ACHN (cell line): ENCODE measurements at regions not wholly inside any gene's neighbourhood (a gene's known extent, or its start where the extent isn't known, plus 50 kb on each side); places are given as distances from the start of the nearest gene placed in this dataset.
"Not testable (repeated sequence)": the region's sequence is repeated elsewhere in the genome, so short reads cannot be mapped to it uniquely, and the experiment has no call there.

ENCODE experiments used
- DNase-seq: peaks from one replicate; pipeline ENCODE4 v3.0.0-alpha.2; 2015
- in situ Hi-C: cut with HindIII; loops from 2 replicates; pipeline ENCODE4 v1.10.0; 2017; ENCODE audit warnings: low sequenced_read_pairs, low pct_ligation_motif_present, low pct_unique_long_range_greater_than_20kb

DNA sequence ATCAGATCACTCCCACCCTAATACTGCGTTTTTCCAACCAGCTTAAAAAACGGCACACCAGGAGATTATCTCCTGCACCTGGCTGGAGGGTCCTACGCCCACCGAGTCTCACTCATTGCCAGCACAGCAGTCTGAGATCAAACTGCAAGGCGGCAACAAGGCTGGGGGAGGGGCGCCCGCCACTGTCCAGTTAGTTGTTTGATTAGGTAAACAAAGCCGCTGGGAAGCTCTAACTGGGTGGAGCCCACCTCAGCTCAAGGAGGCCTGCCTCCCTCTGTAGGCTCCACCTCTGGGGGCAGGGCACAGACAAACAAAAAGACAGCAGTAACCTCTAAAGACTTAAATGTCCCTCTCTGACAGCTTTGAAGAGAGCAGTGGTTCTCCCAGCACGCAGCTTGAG lies 463.0 kb upstream of the CADM1 start:
- DNase-seq, in situ Hi-C loops: not testable (repeated sequence)

DNA sequence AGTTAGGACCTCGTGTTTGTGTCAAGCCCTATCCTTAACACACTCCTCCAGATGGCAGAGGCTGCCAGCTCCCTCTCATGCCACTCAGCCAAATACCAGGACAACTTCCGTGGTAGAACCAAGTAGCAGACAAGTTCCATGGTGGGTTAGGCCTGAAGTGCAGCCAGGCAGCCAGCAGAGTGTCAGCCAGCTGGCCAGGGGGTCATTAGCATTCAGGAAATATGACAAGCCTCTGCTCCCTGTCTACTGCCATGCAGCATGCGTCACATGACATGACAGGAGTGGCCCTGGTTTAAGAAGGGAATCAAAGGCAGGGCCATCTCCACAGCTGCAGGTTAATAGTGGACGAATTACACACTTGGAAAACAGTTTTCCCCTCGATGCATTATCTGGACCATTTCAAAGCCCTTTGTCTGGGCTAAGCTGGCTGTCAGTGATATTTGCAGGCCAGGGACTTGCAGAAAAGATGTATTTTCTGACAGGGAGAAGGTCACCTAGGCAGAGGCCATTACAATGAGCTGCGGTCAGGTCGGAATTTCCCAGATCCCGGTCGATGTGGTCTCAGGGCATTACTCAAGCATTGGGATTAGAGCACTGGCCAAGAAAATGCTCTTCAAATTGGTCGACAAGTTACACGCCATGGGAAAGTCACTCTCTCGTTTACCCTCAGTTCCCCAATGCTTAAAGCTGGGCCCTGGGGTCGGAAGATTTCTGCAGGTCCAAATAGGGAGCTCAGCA lies 461.7 kb upstream of the CADM1 start:
- DNase-seq: peak; percentile 30
- in situ Hi-C loops: no loop called here

DNA sequence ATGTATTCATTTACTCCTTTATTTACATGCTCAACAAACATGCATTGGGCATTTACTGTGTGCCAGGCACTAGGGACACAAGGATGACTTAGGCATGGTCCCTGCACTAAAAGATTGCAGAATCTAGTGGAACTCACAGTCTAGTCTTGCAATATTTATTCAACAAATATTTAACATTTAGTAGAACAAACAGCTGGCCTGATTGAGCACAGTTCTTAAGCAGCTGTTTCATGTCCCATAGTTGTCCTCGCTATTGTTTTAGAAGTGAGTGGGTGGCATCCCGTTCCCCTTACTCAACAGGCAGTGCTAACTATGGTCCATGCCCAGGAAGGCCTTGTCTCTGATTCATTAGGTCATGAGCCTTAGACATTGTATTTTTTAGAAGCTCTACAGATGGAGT lies 459.9 kb upstream of the CADM1 start:
- no peak for DNase-seq
- in situ Hi-C loops: no loop called here

DNA sequence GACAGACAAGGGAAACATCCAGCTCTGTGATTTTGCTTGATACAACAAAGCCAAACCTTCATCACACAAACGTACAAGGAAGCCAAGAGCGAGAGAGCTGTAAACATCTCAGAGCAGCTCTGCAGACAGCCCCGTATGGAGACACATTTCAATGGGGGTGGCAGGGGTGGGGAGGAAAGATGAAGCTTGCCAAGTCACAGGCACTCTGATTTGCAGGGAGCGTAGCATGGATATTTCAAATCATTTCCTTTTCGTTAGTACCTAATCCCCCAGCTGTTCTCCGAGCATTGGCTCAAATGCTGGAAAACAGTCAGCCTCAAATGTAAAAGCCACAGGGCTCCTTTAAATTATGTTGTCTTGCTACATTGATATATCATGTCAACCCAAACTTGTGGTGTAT lies 458.9 kb upstream of the CADM1 start:
- in situ Hi-C loops: no loop called here
- DNase-seq: no peak

- in situ Hi-C loops: no loop called here
- no peak for DNase-seq
Measured at GRCh38 chr11:115961159-115962003, 457.2 kb upstream of the CADM1 start.

- no peak for DNase-seq
- in situ Hi-C loops: no loop called here
Measured at GRCh38 chr11:115959081-115959486, 454.9 kb upstream of the CADM1 start.

- in situ Hi-C loops: no loop called here
- DNase-seq: no peak
Measured at GRCh38 chr11:115958089-115959000, 454.1 kb upstream of the CADM1 start.

DNA sequence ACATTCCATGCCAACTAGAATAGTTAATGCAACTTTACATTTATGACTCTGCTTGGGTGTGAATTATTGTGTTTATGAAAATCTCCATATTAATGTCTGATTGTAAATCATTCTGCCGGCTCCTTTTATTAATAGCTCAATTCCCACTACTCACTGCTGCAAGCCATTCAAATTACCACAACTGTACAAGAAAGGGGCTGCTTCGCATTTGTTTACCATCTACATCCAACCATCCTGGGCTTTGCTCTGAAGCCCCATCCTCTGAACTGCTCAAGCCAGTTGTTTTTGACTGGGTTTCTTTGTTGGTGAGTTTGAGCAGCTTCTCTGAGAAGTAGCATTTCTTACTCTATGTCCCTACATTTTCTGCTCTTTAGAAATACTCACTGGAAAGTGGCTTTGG lies 451.6 kb upstream of the CADM1 start:
- in situ Hi-C loops: no loop called here
- DNase-seq: no peak

DNA sequence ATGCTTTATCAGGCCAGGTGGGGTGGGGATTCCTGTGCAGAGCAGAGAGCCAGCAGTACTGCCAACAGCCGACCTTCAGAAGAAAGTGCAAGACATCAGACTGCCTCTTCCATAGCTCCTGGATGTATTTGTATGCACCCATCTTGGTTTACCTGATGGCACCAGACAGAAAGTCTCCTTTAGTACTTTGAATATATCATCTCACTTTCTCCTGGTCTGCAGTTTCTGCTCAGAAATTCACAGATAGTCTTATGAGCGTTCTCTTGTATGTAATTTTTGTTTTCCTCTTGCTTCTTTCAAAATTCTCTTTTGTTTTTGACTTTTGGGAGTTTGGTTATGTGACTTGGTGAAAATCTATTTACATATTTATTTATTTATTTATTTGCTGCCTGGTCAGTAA lies 446.4 kb upstream of the CADM1 start:
- in situ Hi-C loops: no loop called here
- no peak for DNase-seq

- in situ Hi-C loops: no loop called here
- DNase-seq: no peak
Measured at GRCh38 chr11:115944596-115944995, 440.4 kb upstream of the CADM1 start.

DNA sequence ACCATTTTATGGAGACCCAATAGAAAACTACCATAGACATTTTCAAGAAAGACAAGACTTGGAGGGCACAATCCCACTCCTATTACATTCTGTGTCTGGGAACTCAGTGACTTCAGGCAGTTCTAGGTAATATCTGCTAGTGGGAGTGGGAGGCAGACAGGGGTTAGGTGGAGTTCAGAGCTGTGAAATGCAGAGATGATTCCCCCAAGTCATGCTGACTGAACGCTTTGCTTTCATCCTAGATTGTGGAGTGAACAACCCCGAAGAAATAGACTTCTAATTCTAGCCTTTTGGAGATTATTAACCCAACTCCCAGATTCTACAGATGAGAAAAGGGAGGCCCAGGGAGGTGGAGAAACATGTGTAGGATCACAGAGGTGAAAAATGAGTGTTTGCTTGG lies 437.8 kb upstream of the CADM1 start:
- no peak for DNase-seq
- in situ Hi-C loops: no loop called here

DNA sequence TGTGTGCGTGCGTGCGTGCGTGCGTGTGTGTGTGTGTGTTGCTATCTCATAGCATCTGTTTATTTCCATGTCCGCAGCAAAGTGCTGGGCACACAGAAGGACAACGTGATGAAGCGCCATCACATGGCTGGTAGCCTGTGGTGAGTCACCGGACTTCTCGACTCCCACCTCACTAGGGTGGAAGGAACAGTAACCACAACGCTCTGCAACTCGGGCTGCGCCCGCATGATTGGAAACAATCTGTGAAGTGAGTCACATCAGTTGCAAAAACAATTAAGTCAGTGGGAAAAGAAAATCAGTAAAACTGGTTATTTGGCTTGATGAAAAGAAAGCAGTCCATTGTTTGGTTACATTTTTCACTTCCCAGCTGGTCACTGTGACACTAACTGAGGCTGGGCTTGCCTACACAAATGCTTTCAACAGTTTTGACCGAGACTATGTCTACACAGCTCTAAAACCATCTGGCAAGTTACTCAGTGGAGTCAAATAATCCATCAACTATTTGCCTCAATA lies 437.3 kb upstream of the CADM1 start:
- peak; percentile 78 for DNase-seq
- in situ Hi-C loops: no loop called here

DNA sequence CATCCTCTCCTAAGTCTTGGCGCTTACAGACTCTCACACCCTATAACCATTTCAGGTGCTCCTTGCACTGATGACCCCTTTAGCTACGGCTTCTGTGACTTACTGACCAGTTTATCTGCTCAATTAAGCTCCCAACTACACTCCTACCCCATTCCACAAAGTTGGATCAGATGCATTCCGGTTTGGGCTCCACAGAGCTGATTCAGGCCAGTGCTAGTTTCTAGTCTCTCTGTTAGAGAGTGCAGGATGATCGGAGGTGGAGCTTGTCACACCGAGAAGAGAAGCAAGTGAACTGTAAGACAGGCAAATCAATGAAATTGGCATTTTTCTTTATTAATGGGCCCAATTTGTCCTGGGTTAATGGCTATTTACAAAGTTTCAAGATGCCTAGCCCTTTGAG lies 436.8 kb upstream of the CADM1 start:
- in situ Hi-C loops: no loop called here
- no peak for DNase-seq

DNA sequence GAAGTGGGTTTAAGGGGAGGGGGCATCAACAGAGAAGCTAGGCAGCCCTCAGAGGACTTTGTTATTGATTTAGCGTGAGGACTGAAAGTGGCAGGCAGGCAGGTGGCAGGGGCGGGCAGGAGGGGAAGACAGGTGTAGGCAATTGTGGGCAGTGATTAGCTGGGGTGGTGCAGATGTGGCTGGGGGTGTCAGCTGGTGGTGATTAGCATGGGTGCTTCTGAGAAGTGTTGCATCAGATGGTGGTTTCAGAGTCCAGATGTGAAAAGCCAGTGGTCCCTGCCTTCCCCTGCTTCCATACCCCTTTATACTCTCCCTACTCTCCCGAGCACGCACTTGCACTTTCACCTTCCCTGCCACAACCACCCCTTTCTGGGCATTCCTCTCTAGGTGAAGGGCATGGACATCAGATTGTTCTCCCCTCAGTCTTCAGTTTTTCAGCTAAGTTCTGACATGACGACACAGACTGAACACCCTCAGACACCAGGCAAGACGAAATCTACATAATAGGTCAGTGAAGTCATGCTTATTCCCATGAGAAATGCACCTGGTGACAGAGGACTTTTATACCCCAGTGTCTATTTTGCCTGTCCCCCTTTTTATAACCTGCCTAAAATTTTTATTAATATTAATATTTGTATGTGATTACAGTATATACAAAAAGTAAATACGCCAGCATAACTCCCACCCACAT lies 435.7 kb upstream of the CADM1 start:
- in situ Hi-C loops: no loop called here
- no peak for DNase-seq

GRCh38 chr11:115939104-115939730 lies 435.0 kb upstream of the CADM1 start:
- DNase-seq: no peak
- in situ Hi-C loops: no loop called here

DNA sequence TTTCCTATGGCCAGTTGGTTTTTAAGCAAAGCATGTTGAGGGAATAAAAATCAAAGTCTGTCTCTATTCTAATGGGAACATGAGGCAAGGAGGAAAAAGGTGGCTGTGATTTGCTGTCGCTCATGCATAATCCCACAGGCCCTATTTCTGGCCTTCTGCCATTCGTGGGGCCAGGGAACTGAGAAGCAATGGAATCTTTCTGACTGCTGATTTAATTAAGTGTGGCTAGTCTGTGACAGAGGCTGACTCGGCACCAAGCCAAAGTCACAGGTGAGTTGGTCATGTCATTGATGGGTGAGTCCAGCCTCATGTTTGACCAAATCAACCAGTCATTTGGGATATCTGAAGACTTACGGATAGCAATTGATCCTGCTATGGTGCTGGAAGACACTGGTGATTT lies 429.3 kb upstream of the CADM1 start:
- in situ Hi-C loops: no loop called here
- DNase-seq: no peak

DNA sequence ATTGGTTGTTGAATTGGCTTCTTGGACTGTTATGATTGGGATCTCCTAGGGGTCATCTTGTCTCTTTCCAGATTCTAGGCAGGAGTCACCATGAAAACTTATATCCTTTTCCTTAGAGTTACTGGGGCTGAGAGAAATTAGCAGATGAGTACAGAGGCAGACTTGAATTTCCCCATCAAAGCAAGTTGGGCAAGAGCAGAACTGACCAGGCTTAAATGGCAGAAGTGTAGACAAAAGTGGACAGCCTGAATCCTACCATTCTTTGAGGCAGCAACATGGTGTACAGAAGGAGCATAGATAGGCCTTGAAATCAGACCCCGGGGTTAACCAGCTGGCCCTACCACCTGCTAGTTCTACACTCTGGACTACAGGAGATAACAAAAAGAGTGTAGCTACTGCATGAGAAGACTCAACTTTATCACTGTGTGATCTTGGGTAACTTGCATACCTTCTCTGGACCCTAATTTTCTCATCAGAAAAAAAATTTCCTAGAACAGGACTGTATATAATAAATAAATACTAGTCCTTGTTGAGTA lies 427.4 kb upstream of the CADM1 start:
- in situ Hi-C loops: no loop called here
- no peak for DNase-seq
